Testis (tissue), 2 donors: ENCODE measurements at regions not wholly inside any gene's neighbourhood (a gene's known extent, or its start where the extent isn't known, plus 50 kb on each side); places are given as distances from the start of the nearest gene placed in this dataset.

Experiments
- POLR2A ChIP-seq: fragments of 450-650 bp; IDR thresholded peaks from one replicate; pipeline ENCODE4 v1.6.1; 2017; ENCODE audit warnings: antibody characterized with exemption, mild to moderate bottlenecking, moderate library complexity
- TF ChIP-seq, protein P1 (sequence below), 3 experiments: fragments of 450-650 bp in 2 of 3; fragments of 200-600 bp in 1 of 3; sonication (generic) in 1 of 3; IDR thresholded peaks; one replicate each; pipeline ENCODE4 v1.5.1; 2016 to 2019; ENCODE audit warnings: antibody characterized with exemption in 3 of 3, mild to moderate bottlenecking in 2 of 3, moderate library complexity in 1 of 3

- TF ChIP-seq, protein P1, sequence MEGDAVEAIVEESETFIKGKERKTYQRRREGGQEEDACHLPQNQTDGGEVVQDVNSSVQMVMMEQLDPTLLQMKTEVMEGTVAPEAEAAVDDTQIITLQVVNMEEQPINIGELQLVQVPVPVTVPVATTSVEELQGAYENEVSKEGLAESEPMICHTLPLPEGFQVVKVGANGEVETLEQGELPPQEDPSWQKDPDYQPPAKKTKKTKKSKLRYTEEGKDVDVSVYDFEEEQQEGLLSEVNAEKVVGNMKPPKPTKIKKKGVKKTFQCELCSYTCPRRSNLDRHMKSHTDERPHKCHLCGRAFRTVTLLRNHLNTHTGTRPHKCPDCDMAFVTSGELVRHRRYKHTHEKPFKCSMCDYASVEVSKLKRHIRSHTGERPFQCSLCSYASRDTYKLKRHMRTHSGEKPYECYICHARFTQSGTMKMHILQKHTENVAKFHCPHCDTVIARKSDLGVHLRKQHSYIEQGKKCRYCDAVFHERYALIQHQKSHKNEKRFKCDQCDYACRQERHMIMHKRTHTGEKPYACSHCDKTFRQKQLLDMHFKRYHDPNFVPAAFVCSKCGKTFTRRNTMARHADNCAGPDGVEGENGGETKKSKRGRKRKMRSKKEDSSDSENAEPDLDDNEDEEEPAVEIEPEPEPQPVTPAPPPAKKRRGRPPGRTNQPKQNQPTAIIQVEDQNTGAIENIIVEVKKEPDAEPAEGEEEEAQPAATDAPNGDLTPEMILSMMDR (IDR thresholded peaks at IDR 0.05) = no peak
- TF ChIP-seq POLR2A = no peak
These were observed 98.8 kb upstream of the EGFL6 start for GRCh38 chrX:13470685-13470977.
